ENCODE measurements at regions not wholly inside any gene's neighbourhood (a gene's known extent, or its start where the extent isn't known, plus 50 kb on each side); places are given as distances from the start of the nearest gene placed in this dataset.
"Not testable (repeated sequence)": the region's sequence is repeated elsewhere in the genome, so short reads cannot be mapped to it uniquely, and the experiment has no call there.

GRCh38 chrX:125405339-125405738 is 85.7 kb downstream of the TEX13C start:
- Histone ChIP-seq H3K9me3 (ENCODE audit: control insufficient read depth, low read length) (no peaks in the 10 kb centered on the region), H3K36me3 (ENCODE audit: control insufficient read depth, insufficient read depth, low read length) (no peaks in the 10 kb centered on the region)

DNA sequence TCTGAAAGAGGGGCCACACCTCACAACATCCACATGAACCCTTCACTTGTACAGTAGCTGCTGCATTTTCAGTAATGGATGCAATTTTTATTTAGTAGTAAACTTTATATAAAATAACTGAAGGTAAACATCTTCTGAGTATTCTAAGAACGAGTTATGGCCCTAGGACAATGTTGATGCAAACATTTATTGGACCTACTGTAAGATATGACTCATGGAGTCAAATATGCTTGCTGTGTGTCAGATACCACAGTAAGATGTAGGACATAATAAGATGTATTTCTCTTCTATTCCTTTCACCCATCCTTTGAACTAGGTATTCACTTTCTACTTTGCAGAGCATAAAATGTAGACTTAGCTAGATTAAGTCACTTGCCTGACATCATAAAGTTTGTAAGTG is 87.6 kb downstream of the TEX13C start:
- Histone ChIP-seq H3K9me3 (ENCODE audit: control insufficient read depth, low read length) (no peaks in the 10 kb centered on the region), H3K36me3 (ENCODE audit: control insufficient read depth, insufficient read depth, low read length) (no peaks in the 10 kb centered on the region), H3K4me3 (ENCODE audit: extremely low read depth, insufficient read depth, low read length, poor library complexity, severe bottlenecking) (no peak overlapping the region), H3K27ac (ENCODE audit: low read depth, low read length, severe bottlenecking) (no peak overlapping the region), H3K4me1 (ENCODE audit: control insufficient read depth, insufficient read depth, low read length, poor library complexity, severe bottlenecking) (no peaks in the 10 kb centered on the region)
- WGBS, 2 experiments (ENCODE audit: insufficient coverage in 2 of 2) = no CpG with 5 or more reads among the region's 1 CpG

More at GRCh38 chrX:125405339-125405738, 85.7 kb downstream of the TEX13C start:
- Histone ChIP-seq H3K4me1 (ENCODE audit: control insufficient read depth, insufficient read depth, low read length, poor library complexity, severe bottlenecking) (no peaks in the 10 kb centered on the region), H3K27ac (ENCODE audit: low read depth, low read length, severe bottlenecking) (no peak overlapping the region), H3K4me3 (ENCODE audit: extremely low read depth, insufficient read depth, low read length, poor library complexity, severe bottlenecking) (no peak overlapping the region)
- WGBS, 2 experiments (ENCODE audit: insufficient coverage in 2 of 2) = no CpG with 5 or more reads among the region's 2 CpGs

GRCh38 chrX:125420809-125421208 is 101.1 kb downstream of the TEX13C start:
- Histone ChIP-seq H3K4me3 (ENCODE audit: extremely low read depth, insufficient read depth, low read length, poor library complexity, severe bottlenecking) (no peak overlapping the region), H3K27ac (ENCODE audit: low read depth, low read length, severe bottlenecking) (no peak overlapping the region), H3K36me3 (ENCODE audit: control insufficient read depth, insufficient read depth, low read length) (no peaks in the 10 kb centered on the region), H3K4me1 (ENCODE audit: control insufficient read depth, insufficient read depth, low read length, poor library complexity, severe bottlenecking) (no peaks in the 10 kb centered on the region), H3K9me3 (ENCODE audit: control insufficient read depth, low read length) (no peaks in the 10 kb centered on the region)
- WGBS, 2 experiments (ENCODE audit: insufficient coverage in 2 of 2) = no CpG with 5 or more reads among the region's 4 CpGs

DNA sequence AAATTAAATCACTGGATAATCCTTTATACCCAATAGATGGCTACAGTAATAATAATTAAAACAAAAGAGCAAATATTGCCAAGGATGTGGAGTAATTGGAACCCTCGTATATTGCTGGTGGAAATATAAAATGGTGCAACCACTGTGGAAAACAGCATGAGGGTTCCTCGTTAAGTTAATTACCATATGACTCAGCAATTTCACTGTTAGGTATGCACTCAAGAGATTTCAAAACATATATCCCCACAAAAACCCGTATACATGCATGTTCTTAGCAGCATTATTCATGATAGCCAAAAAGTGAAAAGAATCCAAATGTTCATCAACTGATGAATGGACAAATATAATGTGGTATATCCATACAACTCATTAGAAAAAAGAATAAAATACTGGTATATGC is 103.3 kb downstream of the TEX13C start:
- Histone ChIP-seq H3K27ac (ENCODE audit: low read depth, low read length, severe bottlenecking) (no peak overlapping the region), H3K36me3 (ENCODE audit: control insufficient read depth, insufficient read depth, low read length) (no peaks in the 10 kb centered on the region), H3K4me1 (ENCODE audit: control insufficient read depth, insufficient read depth, low read length, poor library complexity, severe bottlenecking) (no peaks in the 10 kb centered on the region), H3K9me3 (ENCODE audit: control insufficient read depth, low read length) (no peaks in the 10 kb centered on the region), H3K4me3 (ENCODE audit: extremely low read depth, insufficient read depth, low read length, poor library complexity, severe bottlenecking) (no peak overlapping the region)
- no CpG with 5 or more reads among the region's 3 CpGs for WGBS, 2 experiments (ENCODE audit: insufficient coverage in 2 of 2)

- H3K36me3 ChIP-seq (ENCODE audit: control insufficient read depth, insufficient read depth, low read length) = no peaks in the 10 kb centered on the region
- no peak overlapping the region for H3K27ac ChIP-seq (ENCODE audit: low read depth, low read length, severe bottlenecking)
- no peaks in the 10 kb centered on the region for H3K9me3 ChIP-seq (ENCODE audit: control insufficient read depth, low read length)
- no peaks in the 10 kb centered on the region for H3K4me1 ChIP-seq (ENCODE audit: control insufficient read depth, insufficient read depth, low read length, poor library complexity, severe bottlenecking)
- no CpG with 5 or more reads among the region's 1 CpG for WGBS, 2 experiments (ENCODE audit: insufficient coverage in 2 of 2)
- no peak overlapping the region for H3K4me3 ChIP-seq (ENCODE audit: extremely low read depth, insufficient read depth, low read length, poor library complexity, severe bottlenecking)
Measured at GRCh38 chrX:125424536-125424935, 104.9 kb downstream of the TEX13C start.

DNA sequence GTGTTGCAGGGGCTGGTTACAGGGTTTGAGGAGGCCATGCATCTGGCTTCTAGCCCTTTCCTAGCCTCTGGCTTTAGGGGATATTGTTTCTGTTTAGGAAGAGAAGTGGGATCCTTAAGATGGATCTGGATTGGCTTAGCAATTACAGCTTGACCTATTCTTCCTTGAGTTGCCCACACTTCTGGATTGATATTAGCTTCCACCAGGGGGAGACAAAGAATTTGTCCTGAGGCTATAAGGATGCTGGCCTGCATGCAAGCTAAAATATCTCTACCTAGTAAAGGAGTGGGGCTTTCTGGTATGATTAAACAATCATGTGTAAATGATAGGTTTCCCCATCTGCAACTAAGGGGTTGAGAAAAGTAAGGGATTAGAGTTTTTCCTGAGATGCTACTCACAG is 117.2 kb downstream of the TEX13C start:
- H3K4me1 ChIP-seq (ENCODE audit: control insufficient read depth, insufficient read depth, low read length, poor library complexity, severe bottlenecking) = no peaks in the 10 kb centered on the region
- no peak overlapping the region for H3K4me3 ChIP-seq (ENCODE audit: extremely low read depth, insufficient read depth, low read length, poor library complexity, severe bottlenecking)
- no peaks in the 10 kb centered on the region for H3K36me3 ChIP-seq (ENCODE audit: control insufficient read depth, insufficient read depth, low read length)

GRCh38 chrX:125439194-125439849 is 119.7 kb downstream of the TEX13C start:
- WGBS, 2 experiments (ENCODE audit: insufficient coverage in 2 of 2) = no CpG with 5 or more reads among the region's 3 CpGs
- Histone ChIP-seq H3K4me1 (ENCODE audit: control insufficient read depth, insufficient read depth, low read length, poor library complexity, severe bottlenecking) (no peaks in the 10 kb centered on the region), H3K27ac (ENCODE audit: low read depth, low read length, severe bottlenecking) (no peak overlapping the region), H3K4me3 (ENCODE audit: extremely low read depth, insufficient read depth, low read length, poor library complexity, severe bottlenecking) (no peak overlapping the region), H3K36me3 (ENCODE audit: control insufficient read depth, insufficient read depth, low read length) (no peaks in the 10 kb centered on the region), H3K9me3 (ENCODE audit: control insufficient read depth, low read length) (no peaks in the 10 kb centered on the region)

More for the DNA sequence above, 117.2 kb downstream of the TEX13C start:
- no peaks in the 10 kb centered on the region for H3K9me3 ChIP-seq (ENCODE audit: control insufficient read depth, low read length)
- no peak overlapping the region for H3K27ac ChIP-seq (ENCODE audit: low read depth, low read length, severe bottlenecking)

GRCh38 chrX:125444659-125445058 is 125.0 kb downstream of the TEX13C start:
- Histone ChIP-seq H3K27ac (ENCODE audit: low read depth, low read length, severe bottlenecking) (peak overlapping the region; percentile 45), H3K36me3 (ENCODE audit: control insufficient read depth, insufficient read depth, low read length) (no peaks in the 10 kb centered on the region), H3K4me1 (ENCODE audit: control insufficient read depth, insufficient read depth, low read length, poor library complexity, severe bottlenecking) (peaks cover 4% of the 10 kb centered on the region), H3K4me3 (ENCODE audit: extremely low read depth, insufficient read depth, low read length, poor library complexity, severe bottlenecking) (no peak overlapping the region), H3K9me3 (ENCODE audit: control insufficient read depth, low read length) (no peaks in the 10 kb centered on the region)
- no CpG with 5 or more reads among the region's 1 CpG for WGBS, 2 experiments (ENCODE audit: insufficient coverage in 2 of 2)

DNA sequence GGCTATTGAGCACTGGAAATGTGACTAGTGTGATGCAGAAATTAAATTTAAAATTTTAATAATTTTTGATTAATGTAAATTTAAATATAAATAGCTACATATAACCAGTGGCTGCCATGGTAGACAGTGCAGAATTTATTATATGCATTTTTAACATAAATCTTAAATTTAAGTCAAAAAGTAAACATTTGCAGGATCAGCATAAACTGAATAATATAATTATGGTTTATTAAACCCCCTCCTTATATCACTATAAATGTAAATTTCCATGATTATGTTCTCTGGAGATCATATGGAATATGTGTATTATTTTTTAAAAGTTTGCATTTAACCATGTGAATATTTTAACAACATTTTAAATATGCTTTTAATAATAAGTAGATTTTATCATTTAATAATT is 155.8 kb downstream of the TEX13C start:
- no peaks in the 10 kb centered on the region for H3K4me1 ChIP-seq (ENCODE audit: control insufficient read depth, insufficient read depth, low read length, poor library complexity, severe bottlenecking)
- no peaks in the 10 kb centered on the region for H3K9me3 ChIP-seq (ENCODE audit: control insufficient read depth, low read length)
- H3K4me3 ChIP-seq (ENCODE audit: extremely low read depth, insufficient read depth, low read length, poor library complexity, severe bottlenecking) = no peak overlapping the region
- no peak overlapping the region for H3K27ac ChIP-seq (ENCODE audit: low read depth, low read length, severe bottlenecking)
- no peaks in the 10 kb centered on the region for H3K36me3 ChIP-seq (ENCODE audit: control insufficient read depth, insufficient read depth, low read length)

GRCh38 chrX:125492439-125492838 is 172.8 kb downstream of the TEX13C start:
- no peaks in the 10 kb centered on the region for H3K9me3 ChIP-seq (ENCODE audit: control insufficient read depth, low read length)
- WGBS, 2 experiments (ENCODE audit: insufficient coverage in 2 of 2) = 100% methylated on average over 1 of the region's 2 CpGs; no CpG with 5 or more reads in 1 of the 2 experiments
- peaks cover 6% of the 10 kb centered on the region for H3K4me1 ChIP-seq (ENCODE audit: control insufficient read depth, insufficient read depth, low read length, poor library complexity, severe bottlenecking)
- H3K4me3 ChIP-seq (ENCODE audit: extremely low read depth, insufficient read depth, low read length, poor library complexity, severe bottlenecking) = no peak overlapping the region
- no peaks in the 10 kb centered on the region for H3K36me3 ChIP-seq (ENCODE audit: control insufficient read depth, insufficient read depth, low read length)
- H3K27ac ChIP-seq (ENCODE audit: low read depth, low read length, severe bottlenecking) = peak overlapping the region; percentile 84

DNA sequence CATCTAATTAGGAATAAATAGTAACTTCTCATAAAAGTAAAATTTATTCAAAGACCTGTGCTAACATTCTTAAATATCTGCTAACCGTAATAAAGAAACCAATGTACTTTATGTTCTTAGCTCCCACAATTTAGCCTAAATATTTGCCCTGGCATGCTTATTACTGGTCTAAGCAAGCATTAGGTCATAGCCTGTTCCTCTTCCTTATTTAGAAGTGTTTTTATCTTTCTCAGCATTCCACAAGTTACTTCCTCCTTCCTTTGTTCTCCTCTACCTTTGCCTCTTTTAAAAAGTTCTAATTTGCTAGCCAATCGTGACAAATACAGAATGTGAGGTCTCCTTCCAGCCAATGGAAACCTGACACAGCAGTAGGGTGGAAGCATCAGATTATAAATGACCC is 173.3 kb downstream of the TEX13C start:
- WGBS, 2 experiments (ENCODE audit: insufficient coverage in 2 of 2) = 80% methylated on average over 1 of the region's 2 CpGs; no CpG with 5 or more reads in 1 of the 2 experiments
- not testable (repeated sequence) for H3K9me3 ChIP-seq (ENCODE audit: control insufficient read depth, low read length); H3K4me3 ChIP-seq (ENCODE audit: extremely low read depth, insufficient read depth, low read length, poor library complexity, severe bottlenecking); H3K4me1 ChIP-seq (ENCODE audit: control insufficient read depth, insufficient read depth, low read length, poor library complexity, severe bottlenecking); H3K36me3 ChIP-seq (ENCODE audit: control insufficient read depth, insufficient read depth, low read length)
- H3K27ac ChIP-seq (ENCODE audit: low read depth, low read length, severe bottlenecking) = peak overlapping the region; percentile 84

Data from mesodermal cell (in vitro differentiated cells).